Mammary epithelial cell (primary cell): ENCODE measurements at regions not wholly inside any gene's neighbourhood (a gene's known extent, or its start where the extent isn't known, plus 50 kb on each side); places are given as distances from the start of the nearest gene placed in this dataset.

Source experiments
- CTCF ChIP-seq, 2 donors: IDR thresholded peaks in 1 of 2; conservative IDR thresholded peaks in 1 of 2; 2 replicates each; pipeline ENCODE4 v1.5.1; 2011 to 2012; ENCODE audit warnings: inconsistent platforms in 2 of 2, low read length in 2 of 2, mild to moderate bottlenecking in 2 of 2, control low read depth in 1 of 2, low read depth in 1 of 2; ENCODE audit not compliant: insufficient read depth in 1 of 2; ENCODE audit errors: extremely low read depth in 1 of 2
- EZH2 ChIP-seq: IDR thresholded peaks from 2 replicates; pipeline ENCODE4 v1.6.1; 2012; ENCODE audit warnings: low read length, inconsistent platforms, borderline replicate concordance

GRCh38 chr5:176186107-176186506 is 52.1 kb upstream of the SIMC1 start:
- TF ChIP-seq CTCF (conservative IDR thresholded peaks at IDR 0.05 in 1 of 2, IDR thresholded peaks at IDR 0.05 in 1 of 2; ENCODE audit: extremely low read depth in 1 of 2, insufficient read depth in 1 of 2, low read depth in 1 of 2, low read length in 2 of 2), result no peak
- TF ChIP-seq EZH2, result no peak
